ENCODE measurements at regions not wholly inside any gene's neighbourhood (a gene's known extent, or its start where the extent isn't known, plus 50 kb on each side); places are given as distances from the start of the nearest gene placed in this dataset.

DNA sequence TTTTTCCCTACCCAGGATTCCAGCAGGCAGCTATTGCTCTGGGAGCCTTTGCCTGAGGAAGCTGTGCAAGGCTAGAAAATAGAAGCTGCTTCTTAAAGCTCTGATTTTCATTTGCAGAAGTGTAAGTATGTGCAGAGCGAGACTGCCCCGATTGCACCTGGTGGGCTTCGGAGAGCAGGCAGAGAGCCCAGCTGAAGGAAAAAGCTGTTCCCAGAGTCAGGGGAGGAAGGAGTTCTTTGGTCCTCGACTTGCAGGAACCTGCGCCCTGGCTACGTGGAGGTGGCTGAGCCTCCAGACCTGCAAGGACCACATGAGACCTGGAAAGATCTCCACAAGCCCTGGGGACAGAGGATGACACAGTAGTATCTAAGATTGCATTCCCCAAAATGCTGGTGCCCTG, 235.0 kb upstream of the ARGLU1 start:
- TF ChIP-seq CTCF (conservative IDR thresholded peaks at IDR 0.05): no peak
- no peak overlapping the region for H3K27ac ChIP-seq

DNA sequence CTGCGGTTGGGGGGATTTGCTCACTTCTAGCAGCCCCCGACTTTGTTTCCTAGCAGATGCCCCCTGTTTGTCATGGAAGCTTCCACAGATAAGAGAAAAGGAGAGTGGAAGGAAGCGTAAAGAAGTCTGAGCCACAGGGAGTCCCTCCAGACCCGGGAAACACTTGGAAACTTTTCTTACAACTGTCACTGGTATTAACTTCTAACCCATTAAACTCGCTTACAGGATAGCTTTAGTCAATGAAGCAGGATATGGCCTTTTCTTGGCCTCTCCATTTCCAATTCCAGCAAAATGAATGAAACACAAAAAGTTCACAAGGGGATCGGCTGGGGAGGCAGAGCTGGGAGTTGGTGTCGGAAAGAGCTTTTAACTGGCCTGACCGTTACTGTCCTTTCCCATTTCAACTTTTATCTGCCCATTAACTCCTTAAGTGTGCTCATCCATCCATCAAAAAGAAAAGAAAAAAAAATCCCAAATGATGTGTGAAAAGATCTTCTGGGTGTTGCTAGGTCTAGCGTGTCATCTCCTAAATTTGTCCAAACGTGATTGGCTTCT, 231.9 kb upstream of the ARGLU1 start:
- no peak for TF ChIP-seq CTCF (conservative IDR thresholded peaks at IDR 0.05)
- no peak overlapping the region for H3K27ac ChIP-seq

- no peak overlapping the region for H3K27ac ChIP-seq
- no peak for TF ChIP-seq CTCF (conservative IDR thresholded peaks at IDR 0.05)
Measured at GRCh38 chr13:106797081-106797640, 229.2 kb upstream of the ARGLU1 start.

- no peak overlapping the region for H3K27ac ChIP-seq
- TF ChIP-seq CTCF (conservative IDR thresholded peaks at IDR 0.05): no peak
Measured at GRCh38 chr13:106796280-106797047, 228.5 kb upstream of the ARGLU1 start.

GRCh38 chr13:106795847-106796246, 227.9 kb upstream of the ARGLU1 start:
- TF ChIP-seq CTCF (conservative IDR thresholded peaks at IDR 0.05): no peak
- H3K27ac ChIP-seq: no peak overlapping the region

DNA sequence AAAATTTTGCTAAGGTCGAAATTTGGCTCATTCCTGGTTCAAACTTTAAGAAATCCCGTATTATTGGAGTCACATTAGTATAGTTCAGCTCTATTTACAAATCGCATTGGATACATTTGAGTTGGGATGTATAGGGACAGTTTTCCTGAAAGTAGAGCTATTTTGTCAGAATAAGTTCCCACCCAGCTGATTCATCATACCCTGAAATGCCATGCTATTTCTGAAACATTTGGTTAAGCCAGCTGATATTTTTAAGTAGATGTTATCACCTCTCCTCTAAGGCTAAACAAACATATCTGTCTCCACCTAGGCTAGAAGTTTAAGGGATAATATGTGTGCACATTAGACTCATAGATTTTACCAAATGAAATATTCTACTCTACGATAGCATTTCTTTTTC, 226.2 kb upstream of the ARGLU1 start:
- no peak overlapping the region for H3K27ac ChIP-seq
- TF ChIP-seq CTCF (conservative IDR thresholded peaks at IDR 0.05): no peak

DNA sequence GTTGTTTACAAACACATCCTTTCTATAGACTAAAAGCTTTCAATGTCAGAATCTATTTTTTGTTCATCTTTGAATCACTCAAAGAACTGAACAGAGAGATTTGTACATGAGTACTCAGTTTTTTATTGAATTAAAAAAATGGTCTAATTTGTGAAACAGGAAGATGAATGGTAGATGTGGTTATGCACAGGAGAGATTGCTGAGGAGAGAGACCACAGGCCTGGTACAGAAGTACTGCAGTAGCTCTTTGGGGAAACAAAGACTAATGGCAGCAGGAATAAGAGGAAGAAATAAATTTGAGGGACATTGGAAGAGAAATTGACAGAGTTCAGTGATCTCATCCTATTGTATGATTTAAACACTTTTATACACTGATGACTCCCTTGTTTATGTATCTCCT, 222.0 kb upstream of the ARGLU1 start:
- no peak for TF ChIP-seq CTCF (conservative IDR thresholded peaks at IDR 0.05)
- no peak overlapping the region for H3K27ac ChIP-seq

All from VCaP (cell line).